ENCODE measurements at regions not wholly inside any gene's neighbourhood (a gene's known extent, or its start where the extent isn't known, plus 50 kb on each side); places are given as distances from the start of the nearest gene placed in this dataset.

- no peak for TF ChIP-seq CTCF (conservative IDR thresholded peaks at IDR 0.05)
- no peak for TF ChIP-seq EZH2 (IDR thresholded peaks at IDR 0.05; ENCODE audit: low read depth)
These were observed 1365.3 kb downstream of the NCAM2 start for GRCh38 chr21:22363504-22363903.
